Neuronal stem cell (in vitro differentiated cells): ENCODE measurements at regions not wholly inside any gene's neighbourhood (a gene's known extent, or its start where the extent isn't known, plus 50 kb on each side); places are given as distances from the start of the nearest gene placed in this dataset.

ENCODE experiments used
- DNase-seq: peaks from one replicate; pipeline ENCODE4 v3.0.0-alpha.2; 2013; ENCODE audit warnings: low spot score
- H2AFZ ChIP-seq: one replicate; pipeline ENCODE4 v1.6.1; 2013; ENCODE audit warnings: mild to moderate bottlenecking, low read length, inconsistent platforms
- H2AK5ac ChIP-seq: 2 replicates; pipeline ENCODE4 v1.6.1; 2013; ENCODE audit warnings: low read depth, mild to moderate bottlenecking, inconsistent platforms, low read length, moderate library complexity, mixed read lengths
- H2BK120ac ChIP-seq: 2 replicates; pipeline ENCODE4 v1.6.1; 2013; ENCODE audit warnings: low read depth, mild to moderate bottlenecking, inconsistent platforms, low read length, moderate library complexity, mixed read lengths
- H2BK12ac ChIP-seq: one replicate; pipeline ENCODE4 v1.6.1; 2013; ENCODE audit warnings: low read length, inconsistent platforms
- H2BK15ac ChIP-seq: 2 replicates; pipeline ENCODE4 v1.6.1; 2013; ENCODE audit warnings: mild to moderate bottlenecking, low read length, inconsistent platforms, mixed read lengths
- H2BK5ac ChIP-seq: one replicate; pipeline ENCODE4 v1.6.1; 2013; ENCODE audit warnings: inconsistent platforms, mild to moderate bottlenecking, low read length, moderate library complexity
- H3K14ac ChIP-seq: one replicate; pipeline ENCODE4 v1.6.1; 2013; ENCODE audit warnings: low read length, inconsistent platforms
- H3K18ac ChIP-seq: 2 replicates; pipeline ENCODE4 v1.6.1; 2013; ENCODE audit warnings: low read length, inconsistent platforms
- H3K23ac ChIP-seq: 2 replicates; pipeline ENCODE4 v1.6.1; 2013; ENCODE audit warnings: low read depth, mild to moderate bottlenecking, mixed read lengths, low read length, inconsistent platforms; ENCODE audit not compliant: poor library complexity
- H3K27ac ChIP-seq: replicated peaks from 3 replicates; pipeline ENCODE4 v1.5.1; 2013; ENCODE audit warnings: low read length, inconsistent platforms
- H3K27me3 ChIP-seq, 3 experiments: 2 replicates each; pipeline ENCODE4 v1.6.1; 2013; ENCODE audit warnings: low read length in 3 of 3, mild to moderate bottlenecking in 2 of 3, inconsistent platforms in 1 of 3, low read depth in 1 of 3, mixed read lengths in 1 of 3, moderate library complexity in 1 of 3; ENCODE audit not compliant: control insufficient read depth in 3 of 3, insufficient read depth in 3 of 3
- H3K36me3 ChIP-seq, 2 donors: replicated peaks in 1 of 2; 2 replicates each; pipeline ENCODE4 v1.6.1; 2013; ENCODE audit warnings: low read length in 2 of 2; ENCODE audit not compliant: control insufficient read depth in 2 of 2, insufficient read depth in 2 of 2
- H3K4ac ChIP-seq: 2 replicates; pipeline ENCODE4 v1.6.1; 2013; ENCODE audit warnings: inconsistent platforms, mild to moderate bottlenecking, low read length, moderate library complexity
- H3K4me1 ChIP-seq, 2 donors: 1 replicate in 1 of 2; 2 replicates in 1 of 2; pipeline ENCODE4 v1.6.1; 2013; ENCODE audit warnings: low read length in 2 of 2, low read depth in 1 of 2; ENCODE audit not compliant: control insufficient read depth in 2 of 2, insufficient read depth in 1 of 2
- H3K4me2 ChIP-seq: one replicate; pipeline ENCODE4 v1.6.1; 2013; ENCODE audit warnings: mild to moderate bottlenecking, low read length, inconsistent platforms; ENCODE audit not compliant: insufficient read depth, poor library complexity, severe bottlenecking
- H3K4me3 ChIP-seq, 2 donors: 2 replicates each; pipeline ENCODE4 v1.5.1; 2013; ENCODE audit warnings: low read length in 2 of 2, mild to moderate bottlenecking in 2 of 2, inconsistent platforms in 1 of 2, moderate library complexity in 1 of 2
- H3K79me1 ChIP-seq: one replicate; pipeline ENCODE4 v1.6.1; 2013; ENCODE audit warnings: low read depth, mild to moderate bottlenecking, inconsistent platforms, low read length, moderate library complexity
- H3K9ac ChIP-seq: one replicate; pipeline ENCODE4 v1.6.1; 2013; ENCODE audit warnings: mild to moderate bottlenecking, low read depth, low read length, inconsistent platforms; ENCODE audit not compliant: poor library complexity
- H3K9me3 ChIP-seq, 2 donors: replicated peaks in 1 of 2; 2 replicates each; pipeline versions ENCODE3 to v1.6.1; 2013; ENCODE audit warnings: low read length in 2 of 2, mild to moderate bottlenecking in 2 of 2, inconsistent platforms in 1 of 2, low read depth in 1 of 2, mixed read lengths in 1 of 2, moderate library complexity in 1 of 2; ENCODE audit not compliant: control insufficient read depth in 2 of 2, insufficient read depth in 1 of 2
- H4K8ac ChIP-seq: one replicate; pipeline ENCODE4 v1.6.1; 2013; ENCODE audit warnings: low read depth, mild to moderate bottlenecking, inconsistent platforms, low read length, moderate library complexity
- H4K91ac ChIP-seq: one replicate; pipeline ENCODE4 v1.6.1; 2013; ENCODE audit warnings: low read length, low read depth, mild to moderate bottlenecking, inconsistent platforms; ENCODE audit not compliant: poor library complexity
- WGBS, 2 donors: extraction: QIAGEN DNeasy Blood & Tissue Kit; methylation state at CpG; one replicate each; pipeline ENCODE4 v1.1.7; 2013; ENCODE audit warnings: missing lambda C conversion rate in 2 of 2, mixed read lengths in 1 of 2; ENCODE audit not compliant: insufficient read length in 2 of 2, insufficient replicate concordance in 1 of 2; ENCODE audit errors: extremely low coverage in 2 of 2; 5-methylcytosine and 5-hydroxymethylcytosine counted together

DNA sequence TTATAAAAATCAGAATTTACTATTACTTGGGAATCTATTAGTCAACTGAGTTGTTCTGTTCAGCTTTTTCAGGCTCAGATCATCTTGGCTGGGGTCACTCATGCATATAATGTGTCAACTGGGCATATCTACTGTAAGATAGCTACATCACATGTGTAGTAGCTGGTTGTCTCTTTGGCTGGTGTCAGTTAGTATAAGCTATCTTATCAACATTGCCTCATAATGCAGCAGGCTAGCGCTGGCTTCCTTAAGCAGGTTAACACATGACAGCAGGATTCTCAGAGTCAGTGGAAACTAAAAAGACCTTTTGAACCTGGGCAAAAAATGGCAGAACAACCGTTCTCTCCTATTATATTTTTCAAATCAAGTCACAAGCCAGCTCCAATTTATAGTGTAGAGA lies 378.3 kb upstream of the PCDH10 start:
- Histone ChIP-seq H3K4me3 (no peak overlapping the region), H3K27me3 (no peaks in the 10 kb centered on the region), H3K14ac (no peak overlapping the region), H3K79me1 (no peaks in the 10 kb centered on the region), H4K8ac (no peak overlapping the region), H3K9me3 (no peaks in the 10 kb centered on the region), H3K23ac (no peak overlapping the region), H3K9ac (no peak overlapping the region), H2BK12ac (no peak overlapping the region), H3K4ac (no peak overlapping the region), H3K4me1 (no peaks in the 10 kb centered on the region), H2BK120ac (no peak overlapping the region), H3K4me2 (no peak overlapping the region), H4K91ac (no peak overlapping the region), H2AK5ac (no peak overlapping the region), H2AFZ (no peak overlapping the region), H3K18ac (no peak overlapping the region), H2BK5ac (no peak overlapping the region), H3K27ac (no peak overlapping the region), H2BK15ac (no peak overlapping the region), H3K36me3 (no peaks in the 10 kb centered on the region)
- no CpG with 5 or more reads among the region's 2 CpGs for WGBS, 2 donors
- no peak for DNase-seq

DNA sequence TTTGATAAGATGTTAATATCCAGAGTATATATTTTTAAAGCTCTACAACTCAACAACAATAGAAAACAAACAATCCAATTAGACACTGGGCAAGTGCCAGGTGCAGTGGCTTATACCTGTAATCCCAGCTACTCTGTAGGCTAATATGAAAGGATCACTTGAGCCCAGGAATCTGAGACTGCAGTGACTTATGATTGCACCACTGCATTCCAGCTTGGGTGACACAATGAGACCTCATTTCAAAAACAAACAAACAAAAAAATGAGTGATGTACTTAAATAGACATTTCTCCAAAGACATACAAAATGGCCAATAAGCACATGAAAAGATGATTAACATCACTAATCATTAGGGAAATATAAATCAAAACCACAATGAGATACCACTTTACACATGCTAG lies 356.8 kb upstream of the PCDH10 start:
- no peak overlapping the region for H2BK5ac ChIP-seq
- no peak overlapping the region for H3K27ac ChIP-seq
- H2BK120ac ChIP-seq = no peak overlapping the region
- H2BK12ac ChIP-seq = no peak overlapping the region
- H4K8ac ChIP-seq = no peak overlapping the region
- H3K4ac ChIP-seq = no peak overlapping the region
- no peak overlapping the region for H3K18ac ChIP-seq
- DNase-seq = no peak
- no peak overlapping the region for H2BK15ac ChIP-seq
- no peaks in the 10 kb centered on the region for H3K79me1 ChIP-seq
- no peaks in the 10 kb centered on the region for H3K9me3 ChIP-seq
- no peak overlapping the region for H3K14ac ChIP-seq
- H3K23ac ChIP-seq = no peak overlapping the region
- no peak overlapping the region for H2AK5ac ChIP-seq
- H3K4me3 ChIP-seq = no peak overlapping the region
- no peaks in the 10 kb centered on the region for H3K36me3 ChIP-seq
- H2AFZ ChIP-seq = no peak overlapping the region
- no peak overlapping the region for H3K9ac ChIP-seq
- peaks cover 0 to 3% of the 10 kb centered on the region in 2 donors for H3K4me1 ChIP-seq
- no peak overlapping the region for H4K91ac ChIP-seq
- no peak overlapping the region for H3K4me2 ChIP-seq
- H3K27me3 ChIP-seq = no peaks in the 10 kb centered on the region

DNA sequence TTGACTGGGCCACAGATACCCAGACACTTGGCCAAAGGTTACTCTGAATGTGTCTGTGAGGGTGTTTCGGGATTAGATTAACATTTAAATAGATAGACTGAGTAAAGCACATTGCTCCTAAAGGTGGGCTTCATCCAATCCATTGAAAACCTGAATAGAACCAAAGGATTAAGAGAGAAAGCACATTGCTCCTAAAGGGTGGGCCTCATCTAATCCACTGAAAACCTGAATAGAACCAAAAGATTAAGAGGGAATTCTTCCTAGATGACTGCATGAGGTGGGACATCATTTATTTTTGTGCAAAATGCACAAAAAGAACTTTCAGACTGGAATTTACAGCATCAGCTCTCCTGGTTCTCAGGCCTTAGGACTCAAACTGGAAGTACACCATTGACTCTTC lies 351.2 kb upstream of the PCDH10 start:
- Histone ChIP-seq H3K4me1 (no peaks in the 10 kb centered on the region), H3K36me3 (no peaks in the 10 kb centered on the region), H2AFZ (no peak overlapping the region), H3K4me2 (no peak overlapping the region), H4K8ac (no peak overlapping the region), H2BK12ac (no peak overlapping the region), H3K4me3 (no peak overlapping the region), H2BK5ac (no peak overlapping the region), H2AK5ac (no peak overlapping the region), H3K18ac (no peak overlapping the region), H3K23ac (no peak overlapping the region), H3K9ac (no peak overlapping the region), H3K27ac (no peak overlapping the region), H2BK15ac (no peak overlapping the region), H3K27me3 (no peaks in the 10 kb centered on the region), H3K4ac (no peak overlapping the region), H3K79me1 (no peaks in the 10 kb centered on the region), H3K14ac (no peak overlapping the region), H4K91ac (no peak overlapping the region), H3K9me3 (no peaks in the 10 kb centered on the region), H2BK120ac (no peak overlapping the region)
- WGBS, 2 donors = no CpG with 5 or more reads among the region's 1 CpG
- peak; percentile 27 for DNase-seq

DNA sequence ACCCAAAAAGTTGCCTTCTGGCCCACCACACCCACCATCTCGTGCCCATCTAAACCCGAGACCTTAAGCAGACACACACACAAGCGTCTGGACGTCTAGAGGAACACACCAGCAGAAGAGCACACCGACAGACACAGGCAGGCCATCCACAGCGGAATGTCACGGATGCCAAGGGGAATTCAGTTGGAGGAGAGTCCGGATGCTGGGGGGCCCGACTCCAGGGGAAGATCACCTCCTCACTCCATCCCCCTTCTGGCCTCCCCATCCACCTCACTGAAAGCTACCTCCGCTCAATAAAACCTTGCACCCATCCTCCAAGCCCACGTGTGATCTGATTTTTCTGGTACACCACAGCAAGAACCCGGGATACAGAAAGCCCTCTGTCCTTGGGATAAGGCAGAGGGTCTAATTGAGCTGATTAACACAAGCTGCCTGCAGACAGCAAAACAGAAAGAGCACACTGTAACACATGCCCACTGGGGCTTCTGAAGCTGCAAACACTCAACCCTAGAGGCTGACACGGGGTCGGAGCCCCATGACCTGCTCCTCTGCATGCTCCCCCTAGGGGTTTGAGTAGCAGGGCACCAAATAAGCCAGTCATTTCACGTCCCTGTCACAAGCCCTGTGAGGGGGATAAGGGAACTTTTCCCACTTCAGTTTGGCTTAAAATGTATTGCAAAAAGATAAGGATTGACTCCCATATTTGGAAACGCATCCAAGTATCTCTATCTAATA lies 339.6 kb upstream of the PCDH10 start:
- H3K4me3 ChIP-seq = no peak overlapping the region
- no peak overlapping the region for H4K8ac ChIP-seq
- H2AK5ac ChIP-seq = no peak overlapping the region
- no peaks in the 10 kb centered on the region for H3K36me3 ChIP-seq
- no peak overlapping the region for H3K9ac ChIP-seq
- H3K79me1 ChIP-seq = no peaks in the 10 kb centered on the region
- peak overlapping the region; percentile 54 for H2AFZ ChIP-seq
- WGBS, 2 donors = no CpG with 5 or more reads among the region's 16 CpGs
- H2BK120ac ChIP-seq = no peak overlapping the region
- DNase-seq = no peak
- H2BK15ac ChIP-seq = no peak overlapping the region
- H3K18ac ChIP-seq = no peak overlapping the region
- H4K91ac ChIP-seq = no peak overlapping the region
- H3K9me3 ChIP-seq = no peaks in the 10 kb centered on the region
- no peak overlapping the region for H2BK5ac ChIP-seq
- peaks cover 0 to 2% of the 10 kb centered on the region in 2 donors for H3K4me1 ChIP-seq
- H3K23ac ChIP-seq = no peak overlapping the region
- H3K27me3 ChIP-seq = no peaks in the 10 kb centered on the region
- H2BK12ac ChIP-seq = no peak overlapping the region
- no peak overlapping the region for H3K4ac ChIP-seq
- no peak overlapping the region for H3K4me2 ChIP-seq
- H3K14ac ChIP-seq = no peak overlapping the region
- no peak overlapping the region for H3K27ac ChIP-seq
